ENCODE measurements at regions not wholly inside any gene's neighbourhood (a gene's known extent, or its start where the extent isn't known, plus 50 kb on each side); places are given as distances from the start of the nearest gene placed in this dataset.

GRCh38 chr2:228735697-228736096 is 535.4 kb downstream of the PID1 start:
- FAIRE-seq (no peak), DNase-seq (ENCODE audit: insufficient read length, low spot score) (no peak)
- no peak for TF ChIP-seq POLR2A (IDR thresholded peaks at IDR 0.05; ENCODE audit: low read depth, low read length)

- FAIRE-seq: peak; percentile 95
- TF ChIP-seq POLR2A (IDR thresholded peaks at IDR 0.05; ENCODE audit: low read depth, low read length): no peak
- no peak for DNase-seq (ENCODE audit: insufficient read length, low spot score)
These were observed 539.6 kb downstream of the PID1 start for GRCh38 chr2:228731517-228731916.

GRCh38 chr2:228728961-228729360 is 542.1 kb downstream of the PID1 start:
- no peak for FAIRE-seq
- DNase-seq (ENCODE audit: insufficient read length, low spot score): no peak
- no peak for TF ChIP-seq POLR2A (IDR thresholded peaks at IDR 0.05; ENCODE audit: low read depth, low read length)

GRCh38 chr2:228725031-228725430 is 543.5 kb upstream of the SPHKAP start:
- FAIRE-seq (no peak), DNase-seq (ENCODE audit: insufficient read length, low spot score) (no peak)
- TF ChIP-seq POLR2A (IDR thresholded peaks at IDR 0.05; ENCODE audit: low read depth, low read length): no peak

GRCh38 chr2:228723599-228723998 is 542.1 kb upstream of the SPHKAP start:
- no peak for TF ChIP-seq POLR2A (IDR thresholded peaks at IDR 0.05; ENCODE audit: low read depth, low read length)
- FAIRE-seq (no peak), DNase-seq (ENCODE audit: insufficient read length, low spot score) (no peak)

- no peak for TF ChIP-seq POLR2A (IDR thresholded peaks at IDR 0.05; ENCODE audit: low read depth, low read length)
- DNase-seq (ENCODE audit: insufficient read length, low spot score): no peak
These were observed 540.8 kb upstream of the SPHKAP start for GRCh38 chr2:228722311-228722710.

GRCh38 chr2:228720895-228721294 is 539.4 kb upstream of the SPHKAP start:
- no peak for FAIRE-seq
- DNase-seq (ENCODE audit: insufficient read length, low spot score): no peak
- no peak for TF ChIP-seq POLR2A (IDR thresholded peaks at IDR 0.05; ENCODE audit: low read depth, low read length)

More at GRCh38 chr2:228722311-228722710, 540.8 kb upstream of the SPHKAP start:
- FAIRE-seq: no peak

GRCh38 chr2:228709788-228710371 is 528.4 kb upstream of the SPHKAP start:
- no peak for TF ChIP-seq POLR2A (IDR thresholded peaks at IDR 0.05; ENCODE audit: low read depth, low read length)
- DNase-seq (ENCODE audit: insufficient read length, low spot score) (no peak), FAIRE-seq (no peak)

DNA sequence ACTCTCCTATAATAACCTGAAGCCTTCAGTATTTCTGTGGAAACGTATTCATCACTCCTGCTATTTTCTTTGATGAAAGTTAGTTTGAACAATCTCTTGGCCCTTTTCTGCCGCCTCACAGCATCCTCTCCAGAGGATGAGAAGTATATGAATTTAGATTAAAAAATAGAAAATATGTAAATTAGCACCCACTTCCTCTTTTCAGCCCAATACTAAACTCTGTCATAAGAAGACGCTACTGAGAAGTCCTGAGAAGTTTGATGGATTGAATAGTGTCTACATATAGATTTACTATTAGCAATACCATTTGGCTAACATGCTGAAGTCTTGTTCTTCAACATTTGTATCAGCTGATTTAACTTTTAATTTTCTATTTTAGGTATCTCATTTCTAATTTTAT is 526.4 kb upstream of the SPHKAP start:
- no peak for FAIRE-seq
- no peak for DNase-seq (ENCODE audit: insufficient read length, low spot score)
- no peak for TF ChIP-seq POLR2A (IDR thresholded peaks at IDR 0.05; ENCODE audit: low read depth, low read length)

DNA sequence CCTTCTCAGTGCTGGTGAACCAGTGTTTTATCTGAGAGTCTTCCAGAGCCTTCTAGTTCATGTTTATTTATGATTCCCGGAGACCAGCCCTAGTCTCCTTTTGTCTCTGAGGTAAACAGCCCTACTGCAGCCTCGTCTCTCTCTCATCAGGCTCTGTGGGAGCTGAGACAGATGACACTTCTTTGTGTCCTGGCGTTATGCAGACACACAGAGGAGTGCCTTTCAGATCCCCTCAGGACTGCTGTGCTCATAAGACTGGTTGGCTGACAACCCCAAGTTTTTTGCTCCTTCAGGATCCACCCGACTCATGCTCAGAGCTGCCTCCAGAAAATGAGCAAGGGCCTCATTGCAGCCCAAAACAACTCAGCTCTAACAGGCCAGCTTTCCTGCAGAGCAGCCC is 523.8 kb upstream of the SPHKAP start:
- FAIRE-seq (no peak), DNase-seq (ENCODE audit: insufficient read length, low spot score) (no peak)
- TF ChIP-seq POLR2A (IDR thresholded peaks at IDR 0.05; ENCODE audit: low read depth, low read length): no peak

DNA sequence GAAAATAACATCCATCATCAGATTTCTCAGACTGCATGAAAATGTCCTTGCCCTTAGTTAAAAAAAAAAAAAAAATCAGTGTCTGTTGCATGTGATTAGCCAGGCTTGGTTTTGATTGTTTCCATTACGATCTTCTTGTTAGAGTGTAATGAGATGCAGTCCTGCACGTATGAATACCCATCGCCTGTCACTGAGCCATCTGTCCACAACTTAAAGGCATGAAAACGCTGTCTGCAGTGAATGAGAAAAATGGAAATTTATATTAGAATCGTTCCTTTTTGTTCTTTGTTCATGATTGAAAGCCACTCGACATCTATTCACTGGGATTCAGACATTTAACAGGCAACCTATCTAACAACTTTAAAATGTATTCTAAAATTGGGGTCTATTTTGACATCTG is 521.7 kb upstream of the SPHKAP start:
- DNase-seq (ENCODE audit: insufficient read length, low spot score) (no peak), FAIRE-seq (no peak)
- TF ChIP-seq POLR2A (IDR thresholded peaks at IDR 0.05; ENCODE audit: low read depth, low read length): no peak

DNA sequence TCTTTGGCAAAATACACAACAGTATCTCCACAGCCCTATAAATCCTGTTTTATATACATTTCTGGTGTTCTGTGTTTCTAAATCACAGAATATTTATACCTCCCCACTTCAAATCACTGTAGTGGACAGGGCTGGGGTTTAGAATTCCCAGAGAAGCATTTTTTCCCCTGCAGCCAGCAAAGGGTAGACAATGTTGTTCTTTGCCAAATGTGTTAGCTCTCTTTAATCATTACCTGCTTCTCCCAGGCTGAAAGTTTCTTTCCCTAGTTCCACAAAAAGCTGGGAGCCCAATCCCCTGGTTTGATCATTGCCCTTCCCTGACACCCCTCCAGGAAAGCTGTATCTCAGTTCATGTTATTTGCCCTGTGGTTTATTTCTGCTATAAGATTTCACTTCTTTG is 520.0 kb upstream of the SPHKAP start:
- no peak for FAIRE-seq
- no peak for TF ChIP-seq POLR2A (IDR thresholded peaks at IDR 0.05; ENCODE audit: low read depth, low read length)
- no peak for DNase-seq (ENCODE audit: insufficient read length, low spot score)

- no peak for DNase-seq (ENCODE audit: insufficient read length, low spot score)
- no peak for TF ChIP-seq POLR2A (IDR thresholded peaks at IDR 0.05; ENCODE audit: low read depth, low read length)
- peak; percentile 15 for FAIRE-seq
These were observed 519.2 kb upstream of the SPHKAP start for GRCh38 chr2:228700638-228701037.

GRCh38 chr2:228699888-228700287 is 518.4 kb upstream of the SPHKAP start:
- FAIRE-seq (no peak), DNase-seq (ENCODE audit: insufficient read length, low spot score) (no peak)
- no peak for TF ChIP-seq POLR2A (IDR thresholded peaks at IDR 0.05; ENCODE audit: low read depth, low read length)

DNA sequence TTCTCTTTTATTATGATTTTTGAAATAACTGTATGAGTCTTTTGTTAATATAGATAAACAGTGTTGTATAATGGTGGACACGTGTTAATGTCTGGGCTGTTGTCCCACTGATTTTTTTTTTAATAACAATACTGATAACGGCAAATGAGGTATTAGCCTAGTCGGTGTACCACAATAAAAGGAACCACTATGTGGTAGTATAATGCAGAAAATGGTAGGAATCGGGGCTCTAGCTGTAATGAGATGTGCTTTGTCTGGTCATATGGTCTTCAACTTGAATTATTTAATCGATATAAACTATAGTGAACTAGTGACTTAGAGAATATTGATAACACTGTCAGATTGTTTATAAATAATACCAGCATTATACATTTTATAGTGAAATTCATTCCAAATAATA is 517.9 kb upstream of the SPHKAP start:
- FAIRE-seq (no peak), DNase-seq (ENCODE audit: insufficient read length, low spot score) (no peak)
- no peak for TF ChIP-seq POLR2A (IDR thresholded peaks at IDR 0.05; ENCODE audit: low read depth, low read length)

GRCh38 chr2:228698963-228699362 is 517.5 kb upstream of the SPHKAP start:
- no peak for FAIRE-seq
- TF ChIP-seq POLR2A (IDR thresholded peaks at IDR 0.05; ENCODE audit: low read depth, low read length): no peak

More at GRCh38 chr2:228698963-228699362, 517.5 kb upstream of the SPHKAP start:
- DNase-seq (ENCODE audit: insufficient read length, low spot score): no peak

Data from H54 (cell line).